ENCODE measurements at regions not wholly inside any gene's neighbourhood (a gene's known extent, or its start where the extent isn't known, plus 50 kb on each side); places are given as distances from the start of the nearest gene placed in this dataset.

DNA sequence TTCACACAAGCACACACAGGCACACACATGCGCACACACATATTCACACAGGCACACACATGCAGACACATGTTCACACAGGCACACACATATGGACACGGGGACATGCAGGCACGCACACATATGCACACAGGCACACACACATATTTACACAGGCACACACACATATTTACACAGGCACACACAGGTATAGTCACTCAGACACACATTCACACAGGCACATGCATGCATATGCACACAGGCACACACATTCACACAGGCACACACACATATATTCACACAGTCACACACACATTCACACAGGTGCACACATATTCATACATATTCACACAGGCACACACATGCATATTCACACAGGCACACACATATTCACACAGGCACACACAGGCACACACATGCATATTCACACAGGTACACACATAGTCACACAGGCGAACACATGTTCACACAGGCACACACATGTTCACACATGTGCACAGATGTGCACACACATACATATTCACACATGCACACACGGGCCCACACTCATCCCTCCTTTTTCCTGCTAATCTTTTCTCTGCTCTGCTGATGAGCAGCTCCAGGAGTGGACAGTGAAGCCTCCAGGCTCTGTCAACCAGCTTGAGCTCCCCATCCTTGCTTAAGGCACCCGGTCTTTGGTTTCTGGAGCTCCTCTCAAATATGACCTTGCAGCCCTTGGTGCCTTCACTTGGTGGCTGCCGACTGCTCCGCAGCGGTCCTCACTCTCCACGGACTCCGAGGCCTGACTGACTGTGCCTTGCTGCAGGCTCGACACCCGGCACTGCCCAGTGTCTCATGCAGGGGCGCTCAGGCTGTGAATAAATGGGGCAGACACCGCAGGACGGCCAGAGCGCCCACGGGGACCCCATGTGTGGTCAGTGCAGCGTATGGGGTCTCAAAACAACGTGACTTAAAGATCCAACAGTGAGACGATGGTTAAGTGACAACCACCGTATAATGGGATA lies 581.2 kb upstream of the MGMT start:
- DNase-seq, result no peak

- DNase-seq, result no peak
Measured at GRCh38 chr10:128887856-128888255, 579.2 kb upstream of the MGMT start.

- no peak for DNase-seq
Measured at GRCh38 chr10:128892005-128892404, 575.0 kb upstream of the MGMT start.

GRCh38 chr10:128894641-128895040 lies 572.4 kb upstream of the MGMT start:
- no peak for DNase-seq

- no peak for DNase-seq
Measured at GRCh38 chr10:128895473-128895872, 571.6 kb upstream of the MGMT start.

DNA sequence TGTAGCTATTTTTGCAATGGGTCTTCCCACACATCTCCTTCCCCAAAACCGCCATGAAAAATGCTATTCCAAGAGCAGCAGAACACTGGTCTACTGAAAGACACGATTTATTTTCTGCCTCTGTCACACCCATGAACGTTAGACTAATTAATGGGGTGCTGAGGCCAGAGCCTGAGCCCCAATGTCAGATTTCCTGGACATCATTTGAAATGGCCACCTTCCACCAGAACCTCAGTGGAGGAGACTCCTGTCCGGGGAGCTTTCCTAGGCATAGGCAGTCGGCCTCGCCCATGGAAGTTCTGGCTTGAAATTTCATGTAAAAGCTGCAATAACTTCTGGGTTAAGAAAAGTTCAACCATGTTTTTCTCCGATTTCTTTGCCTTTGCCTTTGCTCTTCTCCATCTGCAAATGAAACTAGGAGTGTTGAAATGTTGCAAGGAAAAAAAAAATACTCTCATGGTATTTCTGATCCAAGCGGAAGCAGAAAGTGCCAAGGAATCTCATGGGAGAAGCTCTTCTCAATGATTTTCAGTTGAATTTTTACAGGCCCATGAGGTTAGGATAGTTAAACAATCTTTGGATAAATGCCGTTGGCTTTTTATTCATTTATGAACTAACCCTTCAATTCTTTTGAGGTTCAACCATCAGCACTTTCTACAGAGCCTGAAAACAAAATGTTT lies 570.8 kb upstream of the MGMT start:
- DNase-seq, result no peak

DNA sequence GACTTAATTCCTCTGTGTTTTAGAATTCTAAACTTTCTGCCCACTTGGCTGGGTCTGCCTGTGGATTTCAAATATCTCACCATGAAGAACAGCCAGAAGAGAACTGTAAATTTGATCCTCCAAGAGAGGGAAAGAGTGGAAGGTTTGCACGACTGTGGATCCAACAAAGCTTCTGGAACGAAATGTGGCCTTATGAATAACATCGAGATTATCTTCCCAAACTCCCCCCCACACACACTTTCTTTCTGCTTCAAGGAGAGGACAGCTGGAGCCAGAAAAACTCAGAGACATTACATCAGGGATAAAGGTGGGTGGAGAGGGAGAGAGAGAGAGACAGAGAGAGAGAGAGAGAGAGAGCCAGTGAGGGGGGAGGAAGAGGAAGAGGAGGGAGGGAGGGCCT lies 570.1 kb upstream of the MGMT start:
- no peak for DNase-seq

DNA sequence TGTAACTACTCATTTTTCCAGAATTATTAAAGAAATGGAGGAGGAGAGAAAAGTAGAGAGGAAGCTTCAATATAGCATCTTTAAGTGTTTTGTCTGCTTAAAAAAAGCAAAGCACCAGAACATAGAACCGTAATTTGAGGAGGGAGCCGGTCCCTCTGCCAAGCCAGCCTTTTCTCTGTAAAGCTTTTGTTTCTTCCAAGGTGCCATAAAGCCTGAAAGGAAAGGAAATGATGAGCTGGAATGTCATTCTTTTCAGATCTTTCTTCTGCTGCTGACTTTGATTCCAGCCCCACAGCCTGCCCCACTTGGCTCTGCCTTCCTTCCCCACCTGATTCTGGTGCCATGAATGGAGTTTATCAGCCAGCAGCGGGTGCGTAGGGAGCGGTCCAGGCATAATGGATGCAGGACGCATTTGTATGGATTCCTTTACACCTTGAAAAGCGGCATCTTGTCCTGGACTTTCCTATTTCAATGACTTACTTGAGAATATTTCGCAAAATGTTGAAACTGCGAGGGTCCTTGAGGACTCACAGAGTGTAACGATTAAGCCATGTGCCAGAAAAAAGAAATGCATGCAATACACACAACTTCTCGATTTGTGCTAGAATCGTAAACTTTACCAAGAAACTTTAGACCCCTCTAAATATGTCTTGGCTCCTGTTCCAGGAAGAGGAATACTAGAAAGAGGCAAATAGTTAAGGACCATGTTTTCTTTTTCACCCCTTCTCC lies 569.5 kb upstream of the MGMT start:
- DNase-seq, result no peak

- DNase-seq, result no peak
Measured at GRCh38 chr10:128898133-128898915, 568.7 kb upstream of the MGMT start.

DNA sequence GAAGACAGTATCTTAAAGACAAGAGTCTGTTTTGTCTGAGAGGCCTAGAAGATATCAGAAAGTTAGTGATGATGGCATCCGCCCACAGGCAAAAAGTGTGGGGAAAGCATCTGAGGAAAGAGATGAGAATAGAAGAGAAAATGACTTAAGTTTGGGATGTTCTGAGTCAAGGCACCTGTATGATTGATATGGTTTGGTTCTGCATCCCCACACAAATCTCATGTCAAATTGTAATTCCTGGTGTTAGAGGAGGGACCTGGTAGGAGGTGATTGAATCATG lies 568.2 kb upstream of the MGMT start:
- DNase-seq, result no peak

DNA sequence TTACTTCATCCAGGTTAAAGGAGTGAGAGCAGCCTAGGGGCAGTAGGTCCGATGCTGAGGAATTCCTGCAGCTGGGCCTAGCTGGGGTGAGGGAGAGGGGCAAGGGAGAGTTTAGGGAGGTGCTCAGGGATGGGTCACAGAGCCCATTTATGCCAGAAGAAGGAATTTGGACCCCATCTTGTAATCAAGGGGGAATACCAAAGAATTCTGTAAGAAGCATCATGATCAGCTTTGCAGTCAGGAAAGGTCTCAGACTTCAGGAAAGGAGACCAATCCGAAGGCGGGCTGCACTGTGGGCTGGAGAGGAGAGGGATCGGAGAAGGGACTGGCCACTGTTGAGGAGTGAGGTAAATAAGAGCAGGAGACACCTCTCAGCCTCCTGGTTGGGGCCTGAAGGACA lies 566.6 kb upstream of the MGMT start:
- no peak for DNase-seq

DNA sequence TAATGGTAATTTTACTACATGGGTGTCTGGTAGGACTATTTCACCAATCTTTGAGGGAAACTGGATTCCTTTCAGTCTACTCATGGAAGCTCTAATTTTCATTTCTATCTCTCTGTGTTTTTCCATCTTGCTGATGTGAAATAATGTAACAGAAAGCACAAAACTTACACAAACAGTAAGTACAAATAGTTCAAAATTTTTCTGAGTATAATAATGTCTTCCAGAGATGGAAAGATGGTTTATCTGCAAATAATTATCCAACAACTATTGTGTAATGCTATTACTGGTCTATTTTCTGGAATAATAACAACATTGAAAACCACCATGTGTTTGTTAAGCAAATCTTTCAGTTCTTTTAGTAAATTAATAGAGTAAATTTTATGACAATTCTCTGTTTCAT lies 565.8 kb upstream of the MGMT start:
- DNase-seq, result no peak

DNA sequence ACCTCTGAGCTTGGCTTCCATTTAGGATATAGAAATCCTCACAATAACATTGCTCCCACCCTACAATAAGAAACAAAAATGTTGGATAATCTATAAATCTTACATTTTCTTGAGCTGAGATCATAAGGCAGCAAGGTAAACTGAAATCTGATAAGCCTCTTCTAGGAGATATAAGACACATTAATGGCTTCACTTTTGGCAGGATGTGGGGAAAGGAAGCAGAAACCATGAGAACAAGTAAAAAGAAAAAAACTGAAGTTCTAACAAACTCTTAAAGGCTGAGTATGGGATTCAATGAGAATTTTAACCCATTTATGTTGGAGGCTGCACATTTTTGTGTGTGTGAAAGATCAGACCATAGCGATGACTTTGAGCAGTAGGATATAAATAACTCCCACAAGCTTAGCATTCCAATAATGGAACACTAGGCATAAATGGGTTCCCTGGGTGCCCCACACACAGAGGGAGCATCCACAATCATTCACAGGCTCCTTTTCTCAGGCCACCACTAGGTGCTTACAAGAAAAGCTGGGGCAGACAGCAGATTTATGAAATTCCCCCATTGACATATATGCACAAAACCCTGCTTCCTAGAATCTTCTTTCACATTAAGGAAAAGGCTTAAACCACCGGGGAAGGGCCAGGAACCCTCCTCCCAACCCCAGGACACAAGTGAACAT lies 564.9 kb upstream of the MGMT start:
- DNase-seq, result no peak

GRCh38 chr10:128907155-128907941 lies 559.7 kb upstream of the MGMT start:
- DNase-seq, result no peak

GRCh38 chr10:128908099-128908498 lies 558.9 kb upstream of the MGMT start:
- DNase-seq, result no peak

DNA sequence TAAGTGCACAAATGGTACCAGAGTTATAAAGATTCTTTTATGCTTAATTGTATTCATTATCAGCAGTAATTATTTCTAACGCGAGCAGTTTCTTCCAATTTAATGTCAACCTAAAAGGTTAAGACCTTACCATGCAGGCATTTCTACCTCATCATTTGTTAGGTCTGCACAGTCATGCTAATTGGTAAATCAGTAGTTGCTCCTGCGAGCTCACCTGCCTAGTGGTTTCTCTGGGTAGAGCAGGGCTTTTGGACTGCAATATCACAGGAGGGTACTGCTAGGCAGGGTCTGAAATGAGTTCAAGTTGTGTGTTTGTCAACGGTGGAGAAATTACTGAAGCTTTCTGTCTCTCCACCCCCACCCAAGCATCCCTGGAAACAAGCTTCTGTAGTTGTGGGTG lies 558.5 kb upstream of the MGMT start:
- no peak for DNase-seq

DNA sequence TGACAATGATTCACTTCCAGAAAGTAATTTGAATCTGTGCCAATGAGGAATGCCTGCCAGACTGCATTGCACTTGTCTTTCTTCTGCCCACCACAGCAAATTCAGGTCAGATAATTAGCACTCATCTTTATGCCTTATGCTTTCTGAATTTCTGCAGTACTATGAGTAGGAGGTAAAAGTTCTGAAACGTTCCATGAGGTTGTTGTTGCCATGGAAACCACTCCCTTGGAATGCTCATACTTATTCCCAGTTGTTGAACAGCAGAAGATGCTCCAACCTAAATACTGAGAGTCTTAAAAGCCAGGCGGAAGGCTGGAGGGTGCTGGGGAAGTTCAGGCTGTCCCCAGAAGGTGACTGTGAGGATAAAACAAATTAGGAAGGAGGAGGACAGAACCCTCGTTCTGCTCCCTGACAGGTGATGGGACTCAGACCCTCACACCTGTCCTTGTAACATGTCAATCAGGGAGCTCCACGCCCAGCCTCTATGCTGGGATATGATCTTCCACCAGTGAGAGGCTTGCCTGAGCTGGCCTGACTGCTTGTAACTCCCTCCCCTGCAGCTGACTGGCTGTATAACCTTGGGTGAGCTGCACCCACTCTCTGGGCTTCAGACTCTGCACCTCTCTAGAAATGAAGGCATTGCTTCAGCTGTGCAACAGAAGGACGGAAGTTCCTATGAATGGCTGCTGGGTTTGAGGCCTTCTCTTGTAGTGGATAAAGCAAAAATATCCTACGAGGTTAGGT lies 554.3 kb upstream of the MGMT start:
- no peak for DNase-seq

DNA sequence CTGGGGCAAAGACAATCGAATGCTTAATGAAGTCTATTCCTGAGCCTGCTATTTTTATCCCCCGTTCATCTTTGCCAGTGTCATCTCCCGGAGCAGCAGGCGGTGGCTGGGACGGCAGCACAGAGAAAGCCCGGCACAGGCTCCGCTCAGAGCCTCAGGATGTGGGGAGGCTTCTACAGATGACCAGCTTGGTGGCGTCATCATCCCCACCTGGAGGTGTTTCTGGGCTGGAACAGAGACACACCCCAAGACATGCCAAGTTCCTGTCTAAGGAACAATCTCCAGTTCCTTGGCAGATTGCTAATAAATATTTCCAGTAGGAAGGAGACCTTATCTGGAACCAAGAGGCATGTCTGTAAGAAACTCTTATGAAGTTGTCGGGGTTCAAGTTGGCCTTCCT lies 552.4 kb upstream of the MGMT start:
- DNase-seq, result no peak

GRCh38 chr10:128915630-128916029 lies 551.4 kb upstream of the MGMT start:
- no peak for DNase-seq

DNA sequence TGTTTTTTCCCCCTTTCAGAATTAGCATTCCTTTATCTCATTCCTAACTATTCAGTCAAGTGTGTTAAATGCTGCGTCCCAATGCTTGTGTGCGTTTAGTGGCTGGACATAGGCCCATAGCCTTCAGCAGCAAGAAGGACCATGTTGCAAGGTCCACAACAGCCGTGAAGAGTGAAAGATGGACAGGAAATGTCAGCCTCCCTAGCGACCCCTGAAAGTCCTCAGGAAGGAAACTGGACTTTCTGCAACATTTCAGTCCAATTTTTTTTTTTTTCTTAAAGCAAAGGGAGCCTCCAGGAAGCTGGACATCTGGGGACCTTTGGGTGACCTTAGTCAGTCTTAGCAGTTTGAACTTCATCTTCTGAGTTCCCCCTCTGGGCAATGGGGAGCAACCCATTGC lies 550.7 kb upstream of the MGMT start:
- DNase-seq, result no peak

Data from CD4-positive, alpha-beta T cell treated with Interleukin-17A for 1 hour (primary cell).